Left ventricle myocardium inferior (tissue), 1 donor: ENCODE measurements at regions not wholly inside any gene's neighbourhood (a gene's known extent, or its start where the extent isn't known, plus 50 kb on each side); places are given as distances from the start of the nearest gene placed in this dataset.

Experiments
- DNase-seq: peaks from one replicate; pipeline ENCODE4 v3.0.0-alpha.2; 2020
- H3K27ac ChIP-seq: fragments of 200-600 bp; replicated peaks from 2 replicates; pipeline ENCODE4 v1.8.0; 2021
- H3K27me3 ChIP-seq: fragments of 200-600 bp; 2 replicates; pipeline ENCODE4 v1.8.0; 2021; ENCODE audit warnings: low read depth
- H3K36me3 ChIP-seq: fragments of 200-600 bp; 2 replicates; pipeline ENCODE4 v1.8.0; 2021
- H3K4me1 ChIP-seq: fragments of 200-600 bp; 2 replicates; pipeline ENCODE4 v1.8.0; 2021
- H3K4me3 ChIP-seq: fragments of 200-600 bp; 2 replicates; pipeline ENCODE4 v1.8.0; 2021; ENCODE audit warnings: mild to moderate bottlenecking, moderate library complexity
- H3K9me3 ChIP-seq: fragments of 200-600 bp; replicated peaks from 2 replicates; pipeline ENCODE4 v1.8.0; 2021
- CTCF ChIP-seq: fragments of 200-600 bp; IDR thresholded peaks from 2 replicates; pipeline ENCODE4 v1.8.0; 2021; ENCODE audit warnings: antibody characterized with exemption, mild to moderate bottlenecking, borderline replicate concordance
- intact Hi-C: fragments of 100-400 bp; cut with micrococcal nuclease; formaldehyde crosslinking; loops from one replicate; pipeline ENCODE4 v1.11.0; 2022
- donor health status: DM: no; HTN: yes; CAD: no; lungs with severe emphysema.

GRCh38 chr18:44586782-44587524 is 93.7 kb upstream of the SETBP1 start:
- no peak for TF ChIP-seq CTCF
- intact Hi-C loops, result no loop called here
- H3K27ac ChIP-seq, result no peak overlapping the region

DNA sequence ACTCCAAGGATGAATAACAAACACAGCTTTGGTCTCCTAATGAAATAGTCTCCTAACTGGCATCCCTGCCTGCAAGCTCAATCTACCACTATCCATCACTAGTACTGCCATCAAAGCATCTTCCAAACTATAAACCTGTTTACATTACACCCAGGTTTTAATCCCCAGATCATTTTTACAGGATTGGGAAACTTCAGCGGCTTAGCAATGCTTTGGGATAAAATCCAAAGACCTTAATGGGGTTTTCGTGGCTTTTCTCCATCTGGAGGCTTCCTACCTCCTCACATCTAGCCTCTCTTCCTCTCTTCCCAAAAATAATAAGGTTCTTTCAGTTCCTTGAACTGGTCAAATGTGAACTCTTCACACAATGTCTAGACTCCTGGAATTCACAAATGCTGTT is 92.2 kb upstream of the SETBP1 start:
- H3K36me3 ChIP-seq, result no peaks in the 10 kb centered on the region
- no peak overlapping the region for H3K27ac ChIP-seq
- intact Hi-C loops, result no loop called here
- peaks cover 19% of the 10 kb centered on the region for H3K4me1 ChIP-seq
- no peak for DNase-seq
- no peak overlapping the region for H3K4me3 ChIP-seq
- no peak for TF ChIP-seq CTCF
- H3K27me3 ChIP-seq, result no peaks in the 10 kb centered on the region
- H3K9me3 ChIP-seq, result no peaks in the 10 kb centered on the region

More at GRCh38 chr18:44586782-44587524, 93.7 kb upstream of the SETBP1 start:
- H3K9me3 ChIP-seq, result no peaks in the 10 kb centered on the region
- peaks cover 4% of the 10 kb centered on the region for H3K4me1 ChIP-seq
- H3K36me3 ChIP-seq, result no peaks in the 10 kb centered on the region
- no peak overlapping the region for H3K4me3 ChIP-seq
- no peaks in the 10 kb centered on the region for H3K27me3 ChIP-seq
- DNase-seq, result no peak

- no peak overlapping the region for H3K27ac ChIP-seq
- no peak for DNase-seq
- no peak overlapping the region for H3K4me3 ChIP-seq
- no peaks in the 10 kb centered on the region for H3K9me3 ChIP-seq
- intact Hi-C loops, result no loop called here
- no peaks in the 10 kb centered on the region for H3K36me3 ChIP-seq
- H3K4me1 ChIP-seq, result peaks cover 31% of the 10 kb centered on the region
- no peaks in the 10 kb centered on the region for H3K27me3 ChIP-seq
- TF ChIP-seq CTCF, result no peak
Measured at GRCh38 chr18:44589693-44590355, 90.9 kb upstream of the SETBP1 start.

DNA sequence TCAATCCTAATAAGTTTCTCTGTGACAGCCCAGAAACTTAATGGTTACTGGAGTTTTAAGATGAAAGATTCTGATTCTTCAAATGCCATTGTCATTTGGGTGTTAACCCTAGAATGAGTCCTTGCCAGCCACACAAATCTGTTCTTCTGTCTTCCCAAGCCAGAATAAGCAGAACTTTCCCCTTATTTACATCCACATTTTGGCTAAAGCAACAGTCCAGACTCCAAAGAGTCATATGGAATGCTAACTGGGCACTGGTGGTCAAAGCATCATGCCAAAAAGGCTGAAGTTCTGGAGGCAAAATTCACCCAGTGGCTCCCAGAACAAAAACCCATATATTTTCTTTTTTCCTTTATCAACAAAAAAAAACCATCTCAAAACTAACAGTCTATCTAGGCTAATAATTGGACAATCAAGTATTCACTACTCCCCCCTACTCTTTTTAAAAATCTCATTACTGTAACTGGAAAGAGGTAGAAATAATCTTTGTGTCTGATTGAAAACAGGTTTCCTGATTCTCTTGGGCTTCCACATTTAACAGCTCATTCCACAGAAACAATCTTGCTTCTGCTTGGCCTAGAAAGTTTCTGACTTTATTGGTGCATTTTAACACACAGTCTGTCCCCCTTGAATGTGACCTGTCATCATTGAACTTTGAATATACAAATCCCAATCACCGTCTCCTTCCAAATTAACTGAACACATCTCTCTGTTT is 89.6 kb upstream of the SETBP1 start:
- no peak overlapping the region for H3K27ac ChIP-seq
- H3K4me3 ChIP-seq, result no peak overlapping the region
- DNase-seq, result no peak
- H3K4me1 ChIP-seq, result peaks cover 43% of the 10 kb centered on the region
- H3K36me3 ChIP-seq, result no peaks in the 10 kb centered on the region
- intact Hi-C loops, result no loop called here
- TF ChIP-seq CTCF, result no peak
- no peaks in the 10 kb centered on the region for H3K9me3 ChIP-seq
- H3K27me3 ChIP-seq, result no peaks in the 10 kb centered on the region

- Histone ChIP-seq H3K27ac (peak overlapping the region; percentile 70), H3K27me3 (no peaks in the 10 kb centered on the region), H3K4me3 (no peak overlapping the region), H3K36me3 (no peaks in the 10 kb centered on the region), H3K4me1 (peaks cover 43% of the 10 kb centered on the region), H3K9me3 (no peaks in the 10 kb centered on the region)
- no peak for DNase-seq
- intact Hi-C loops, result no loop called here
- no peak for TF ChIP-seq CTCF
Measured at GRCh38 chr18:44592639-44593038, 88.0 kb upstream of the SETBP1 start.
